SU-DHL-6 (cell line): ENCODE measurements at regions not wholly inside any gene's neighbourhood (a gene's known extent, or its start where the extent isn't known, plus 50 kb on each side); places are given as distances from the start of the nearest gene placed in this dataset.

Experiments
- H2AFZ ChIP-seq: fragments of 200-600 bp; sonication (generic); 2 replicates; pipeline ENCODE4 v1.6.1; 2014; ENCODE audit warnings: low read depth, mild to moderate bottlenecking, moderate library complexity, mixed read lengths, antibody characterized with exemption, low read length; ENCODE audit not compliant: severe bottlenecking
- H3F3A ChIP-seq: fragments of 200-600 bp; shearing (Covaris generic); 2 replicates; pipeline ENCODE4 v1.6.0; 2016; ENCODE audit warnings: antibody characterized with exemption, mild to moderate bottlenecking; ENCODE audit not compliant: insufficient read depth
- H3K27ac ChIP-seq: fragments of 200-600 bp; sonication (generic); 2 replicates; pipeline ENCODE4 v1.5.1; 2016; ENCODE audit warnings: low read depth, mild to moderate bottlenecking, low read length, moderate library complexity, mixed read lengths
- H3K27me3 ChIP-seq: fragments of 200-600 bp; sonication (generic), shearing (Covaris generic); 2 replicates; pipeline ENCODE4 v1.6.0; 2014; ENCODE audit warnings: mild to moderate bottlenecking, low read length
- H3K36me3 ChIP-seq: fragments of 200-600 bp; sonication (generic); 2 replicates; pipeline ENCODE4 v1.6.1; 2014; ENCODE audit warnings: mild to moderate bottlenecking, low read length, mixed read lengths
- H3K4me2 ChIP-seq: fragments of 300-600, 200-600 bp; shearing (Covaris generic), sonication (generic); 2 replicates; pipeline ENCODE4 v1.6.0; 2014; ENCODE audit warnings: low read length, low read depth, mild to moderate bottlenecking; ENCODE audit not compliant: poor library complexity, severe bottlenecking
- H3K4me3 ChIP-seq: fragments of 200-600 bp; sonication (generic); 2 replicates; pipeline ENCODE4 v1.5.1; 2014; ENCODE audit warnings: antibody characterized with exemption, low read length, mild to moderate bottlenecking, mixed read lengths; ENCODE audit not compliant: insufficient read depth, poor library complexity, severe bottlenecking
- H3K79me2 ChIP-seq: fragments of 200-600 bp; sonication (generic); 2 replicates; pipeline ENCODE4 v1.6.1; 2014; ENCODE audit warnings: mild to moderate bottlenecking, low read length, moderate library complexity; ENCODE audit not compliant: insufficient read depth
- H3K9ac ChIP-seq: fragments of 200-600 bp; sonication (generic); 2 replicates; pipeline ENCODE4 v1.7.0; 2014; ENCODE audit warnings: mild to moderate bottlenecking, low read length
- H3K9me2 ChIP-seq: fragments of 200-600 bp; sonication (generic); replicated peaks from 2 replicates; pipeline ENCODE4 v1.6.1; 2014; ENCODE audit warnings: low read length; ENCODE audit not compliant: insufficient read depth
- H3K9me3 ChIP-seq: fragments of 200-600 bp; sonication (generic); 2 replicates; pipeline ENCODE4 v1.6.1; 2014; ENCODE audit warnings: low read length, mixed read lengths; ENCODE audit not compliant: insufficient read depth
- H4K20me1 ChIP-seq: fragments of 200-600 bp; sonication (generic); 2 replicates; pipeline ENCODE4 v1.6.1; 2014; ENCODE audit warnings: low read depth, mild to moderate bottlenecking, antibody characterized with exemption, low read length, moderate library complexity, mixed read lengths
- EZH2phosphoT487 ChIP-seq: fragments of 200-600 bp; sonication (generic), shearing (Covaris generic); conservative IDR thresholded peaks from 2 replicates; pipeline ENCODE4 v1.6.1; 2018; ENCODE audit warnings: mild to moderate bottlenecking, antibody characterized with exemption, low read length, moderate library complexity, mixed read lengths
- TF ChIP-seq, protein P1 (sequence below): fragments of 200-600 bp; sonication (generic); IDR thresholded peaks from one replicate; pipeline ENCODE4 v1.5.1; 2017; ENCODE audit warnings: antibody characterized with exemption, mild to moderate bottlenecking, low read length, moderate library complexity; ENCODE audit not compliant: insufficient read depth, poor library complexity, severe bottlenecking

DNA sequence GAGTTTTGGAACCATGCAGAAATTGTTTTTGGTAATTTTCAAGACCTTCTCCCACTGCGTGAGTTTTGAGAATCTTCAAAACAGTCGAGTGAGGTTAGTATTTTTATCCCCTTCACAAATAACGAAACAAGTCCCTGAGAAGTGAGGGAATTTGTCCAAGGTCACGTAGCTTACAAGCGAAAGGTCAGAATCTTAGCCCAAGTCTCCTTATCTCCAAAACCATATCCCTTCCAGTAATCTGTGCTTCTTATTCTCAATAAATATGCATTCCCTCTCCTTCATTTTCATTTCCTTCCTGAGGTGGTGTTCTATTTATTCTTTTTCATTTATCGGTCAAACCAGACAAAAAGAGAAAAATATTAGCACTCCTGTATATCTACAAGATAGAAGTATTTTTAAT lies 163.6 kb downstream of the MREG start:
- Histone ChIP-seq H3F3A (no peaks in the 10 kb centered on the region), H3K4me2 (no peak overlapping the region), H3K36me3 (no peaks in the 10 kb centered on the region), H4K20me1 (no peaks in the 10 kb centered on the region), H3K27ac (no peak overlapping the region), H3K4me3 (no peak overlapping the region), H3K9ac (no peak overlapping the region), H3K27me3 (no peaks in the 10 kb centered on the region), H3K79me2 (no peaks in the 10 kb centered on the region), H2AFZ (no peak overlapping the region), H3K9me2 (no peaks in the 10 kb centered on the region), H3K9me3 (no peaks in the 10 kb centered on the region)
- TF ChIP-seq, protein P1, sequence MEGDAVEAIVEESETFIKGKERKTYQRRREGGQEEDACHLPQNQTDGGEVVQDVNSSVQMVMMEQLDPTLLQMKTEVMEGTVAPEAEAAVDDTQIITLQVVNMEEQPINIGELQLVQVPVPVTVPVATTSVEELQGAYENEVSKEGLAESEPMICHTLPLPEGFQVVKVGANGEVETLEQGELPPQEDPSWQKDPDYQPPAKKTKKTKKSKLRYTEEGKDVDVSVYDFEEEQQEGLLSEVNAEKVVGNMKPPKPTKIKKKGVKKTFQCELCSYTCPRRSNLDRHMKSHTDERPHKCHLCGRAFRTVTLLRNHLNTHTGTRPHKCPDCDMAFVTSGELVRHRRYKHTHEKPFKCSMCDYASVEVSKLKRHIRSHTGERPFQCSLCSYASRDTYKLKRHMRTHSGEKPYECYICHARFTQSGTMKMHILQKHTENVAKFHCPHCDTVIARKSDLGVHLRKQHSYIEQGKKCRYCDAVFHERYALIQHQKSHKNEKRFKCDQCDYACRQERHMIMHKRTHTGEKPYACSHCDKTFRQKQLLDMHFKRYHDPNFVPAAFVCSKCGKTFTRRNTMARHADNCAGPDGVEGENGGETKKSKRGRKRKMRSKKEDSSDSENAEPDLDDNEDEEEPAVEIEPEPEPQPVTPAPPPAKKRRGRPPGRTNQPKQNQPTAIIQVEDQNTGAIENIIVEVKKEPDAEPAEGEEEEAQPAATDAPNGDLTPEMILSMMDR = no peak
- TF ChIP-seq EZH2phosphoT487 = no peak

DNA sequence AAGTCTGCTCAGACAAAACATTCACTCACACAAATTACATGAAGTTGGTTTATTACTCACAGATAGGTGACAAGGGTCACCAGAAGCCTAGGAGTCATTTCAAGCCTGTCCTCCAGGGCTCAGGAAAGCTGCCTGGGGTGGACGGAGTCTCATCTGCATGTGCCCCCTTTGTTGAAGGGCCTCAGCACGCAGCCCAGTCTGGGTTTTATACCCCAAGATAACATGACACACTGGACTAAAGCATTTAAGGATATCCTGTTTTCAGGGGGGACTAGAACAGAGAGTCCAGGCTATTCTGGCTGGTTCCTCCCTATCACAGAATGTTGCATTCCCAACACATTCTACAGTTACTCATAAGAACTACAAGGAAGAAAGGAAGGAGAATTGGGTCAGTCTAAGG lies 164.7 kb downstream of the MREG start:
- TF ChIP-seq EZH2phosphoT487 = no peak
- TF ChIP-seq, protein P1 = no peak
- Histone ChIP-seq H3K4me2 (no peak overlapping the region), H3K4me3 (no peak overlapping the region), H3K79me2 (no peaks in the 10 kb centered on the region), H2AFZ (no peak overlapping the region), H3K27me3 (no peaks in the 10 kb centered on the region), H3K36me3 (no peaks in the 10 kb centered on the region), H3K9ac (no peak overlapping the region), H3K27ac (no peak overlapping the region), H3F3A (no peaks in the 10 kb centered on the region), H3K9me3 (no peaks in the 10 kb centered on the region), H4K20me1 (no peaks in the 10 kb centered on the region), H3K9me2 (no peaks in the 10 kb centered on the region)

DNA sequence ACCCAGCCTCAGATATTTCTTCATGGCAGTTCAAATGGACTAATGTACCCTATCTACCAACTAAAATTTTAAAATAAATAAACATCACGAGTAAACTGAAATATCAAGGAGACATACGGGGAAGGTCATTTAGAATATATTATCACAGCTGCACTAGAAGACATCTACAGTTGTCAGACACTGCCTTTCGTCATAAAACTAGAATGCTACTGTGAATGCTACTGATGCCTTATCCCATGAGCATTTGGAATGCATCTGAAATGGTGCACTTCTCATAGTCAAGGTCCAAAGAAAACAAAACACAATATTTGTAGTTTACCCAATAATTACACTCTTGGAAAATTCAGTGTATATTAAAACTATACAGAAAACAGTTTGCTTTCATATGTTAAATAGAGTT lies 165.2 kb downstream of the MREG start:
- no peak overlapping the region for H2AFZ ChIP-seq
- no peaks in the 10 kb centered on the region for H4K20me1 ChIP-seq
- H3K9me3 ChIP-seq = no peaks in the 10 kb centered on the region
- no peaks in the 10 kb centered on the region for H3F3A ChIP-seq
- TF ChIP-seq, protein P1 = no peak
- TF ChIP-seq EZH2phosphoT487 = no peak
- H3K79me2 ChIP-seq = no peaks in the 10 kb centered on the region
- no peaks in the 10 kb centered on the region for H3K27me3 ChIP-seq
- no peak overlapping the region for H3K4me2 ChIP-seq
- no peaks in the 10 kb centered on the region for H3K9me2 ChIP-seq
- no peak overlapping the region for H3K4me3 ChIP-seq
- no peak overlapping the region for H3K27ac ChIP-seq
- no peaks in the 10 kb centered on the region for H3K36me3 ChIP-seq
- no peak overlapping the region for H3K9ac ChIP-seq
